Parathyroid adenoma (tissue), 2 donors: ENCODE measurements at regions not wholly inside any gene's neighbourhood (a gene's known extent, or its start where the extent isn't known, plus 50 kb on each side); places are given as distances from the start of the nearest gene placed in this dataset.
"Not testable (repeated sequence)": the region's sequence is repeated elsewhere in the genome, so short reads cannot be mapped to it uniquely, and the experiment has no call there.

Experiments
- H2AFZ ChIP-seq: fragments of 300-600 bp; sonication (generic); one replicate; pipeline ENCODE4 v1.7.0; 2017; ENCODE audit warnings: antibody characterized with exemption, mild to moderate bottlenecking
- H3K27ac ChIP-seq: fragments of 300-600 bp; sonication (generic); one replicate; pipeline ENCODE4 v1.7.0; 2017
- H3K27me3 ChIP-seq: fragments of 300-600 bp; sonication (generic); one replicate; pipeline ENCODE4 v1.7.0; 2017; ENCODE audit warnings: low read length; ENCODE audit not compliant: control insufficient read depth, insufficient read depth
- H3K36me3 ChIP-seq: fragments of 300-600 bp; sonication (generic); one replicate; pipeline ENCODE4 v1.7.0; 2017; ENCODE audit warnings: low read length; ENCODE audit not compliant: control insufficient read depth, insufficient read depth
- H3K4me1 ChIP-seq: fragments of 300-600 bp; sonication (generic); one replicate; pipeline ENCODE4 v1.7.0; 2017; ENCODE audit warnings: control low read depth
- H3K4me2 ChIP-seq: fragments of 300-600 bp; sonication (generic); one replicate; pipeline ENCODE4 v1.7.0; 2017; ENCODE audit warnings: low read length
- H3K4me3 ChIP-seq: fragments of 300-600 bp; sonication (generic); one replicate; pipeline ENCODE4 v1.7.0; 2017; ENCODE audit warnings: low read depth, low read length
- H3K79me2 ChIP-seq: fragments of 300-600 bp; sonication (generic); one replicate; pipeline ENCODE4 v1.7.0; 2017; ENCODE audit warnings: control low read depth
- H3K9ac ChIP-seq: fragments of 300-600 bp; sonication (generic); one replicate; pipeline ENCODE4 v1.7.0; 2017; ENCODE audit warnings: mild to moderate bottlenecking
- H3K9me3 ChIP-seq: fragments of 300-600 bp; sonication (generic); one replicate; pipeline ENCODE4 v1.7.0; 2017; ENCODE audit warnings: low read length; ENCODE audit not compliant: control insufficient read depth
- TF ChIP-seq, protein P1 (sequence below): fragments of 300-600 bp; sonication (generic); IDR thresholded peaks from one replicate; pipeline ENCODE4 v1.7.0; 2017; ENCODE audit warnings: antibody characterized with exemption, mild to moderate bottlenecking
- donor health status: primary hyperparathyroidism.

DNA sequence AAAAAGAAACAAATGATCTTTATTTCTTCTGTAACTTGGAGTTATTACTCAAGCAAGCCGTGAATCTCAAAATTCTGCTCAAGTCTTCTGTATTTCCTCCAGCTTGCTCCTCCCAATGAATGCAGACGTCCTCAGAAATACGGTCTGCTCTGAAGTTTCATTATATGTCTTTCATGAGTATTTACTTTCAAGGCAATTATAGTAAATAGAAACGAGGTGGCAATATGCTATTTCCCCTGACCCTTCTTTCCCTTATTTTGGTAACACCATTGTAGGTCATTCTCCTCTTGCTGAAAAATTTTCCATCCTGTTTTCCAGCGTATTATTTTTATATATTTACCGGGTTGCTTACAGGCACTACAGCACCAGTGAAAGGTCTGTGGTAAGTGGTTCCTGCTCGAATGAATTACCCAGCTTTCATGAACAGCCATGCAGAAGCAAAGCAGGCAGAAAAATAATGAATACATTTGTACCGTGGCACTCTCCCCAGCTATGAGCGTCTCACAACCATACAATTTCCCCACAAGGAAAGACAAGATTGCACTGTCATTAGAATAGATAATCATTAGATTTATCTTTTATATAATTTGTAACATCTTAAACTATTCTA, 350.9 kb upstream of the PKN2 start:
- H3K79me2 ChIP-seq = no peaks in the 10 kb centered on the region
- TF ChIP-seq, protein P1, sequence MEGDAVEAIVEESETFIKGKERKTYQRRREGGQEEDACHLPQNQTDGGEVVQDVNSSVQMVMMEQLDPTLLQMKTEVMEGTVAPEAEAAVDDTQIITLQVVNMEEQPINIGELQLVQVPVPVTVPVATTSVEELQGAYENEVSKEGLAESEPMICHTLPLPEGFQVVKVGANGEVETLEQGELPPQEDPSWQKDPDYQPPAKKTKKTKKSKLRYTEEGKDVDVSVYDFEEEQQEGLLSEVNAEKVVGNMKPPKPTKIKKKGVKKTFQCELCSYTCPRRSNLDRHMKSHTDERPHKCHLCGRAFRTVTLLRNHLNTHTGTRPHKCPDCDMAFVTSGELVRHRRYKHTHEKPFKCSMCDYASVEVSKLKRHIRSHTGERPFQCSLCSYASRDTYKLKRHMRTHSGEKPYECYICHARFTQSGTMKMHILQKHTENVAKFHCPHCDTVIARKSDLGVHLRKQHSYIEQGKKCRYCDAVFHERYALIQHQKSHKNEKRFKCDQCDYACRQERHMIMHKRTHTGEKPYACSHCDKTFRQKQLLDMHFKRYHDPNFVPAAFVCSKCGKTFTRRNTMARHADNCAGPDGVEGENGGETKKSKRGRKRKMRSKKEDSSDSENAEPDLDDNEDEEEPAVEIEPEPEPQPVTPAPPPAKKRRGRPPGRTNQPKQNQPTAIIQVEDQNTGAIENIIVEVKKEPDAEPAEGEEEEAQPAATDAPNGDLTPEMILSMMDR = no peak
- no peaks in the 10 kb centered on the region for H3K9me3 ChIP-seq
- no peaks in the 10 kb centered on the region for H3K36me3 ChIP-seq
- no peak overlapping the region for H2AFZ ChIP-seq
- H3K9ac ChIP-seq = no peak overlapping the region
- H3K27ac ChIP-seq = no peak overlapping the region
- no peaks in the 10 kb centered on the region for H3K27me3 ChIP-seq
- H3K4me1 ChIP-seq = no peaks in the 10 kb centered on the region
- H3K4me3 ChIP-seq = no peak overlapping the region
- H3K4me2 ChIP-seq = no peak overlapping the region

DNA sequence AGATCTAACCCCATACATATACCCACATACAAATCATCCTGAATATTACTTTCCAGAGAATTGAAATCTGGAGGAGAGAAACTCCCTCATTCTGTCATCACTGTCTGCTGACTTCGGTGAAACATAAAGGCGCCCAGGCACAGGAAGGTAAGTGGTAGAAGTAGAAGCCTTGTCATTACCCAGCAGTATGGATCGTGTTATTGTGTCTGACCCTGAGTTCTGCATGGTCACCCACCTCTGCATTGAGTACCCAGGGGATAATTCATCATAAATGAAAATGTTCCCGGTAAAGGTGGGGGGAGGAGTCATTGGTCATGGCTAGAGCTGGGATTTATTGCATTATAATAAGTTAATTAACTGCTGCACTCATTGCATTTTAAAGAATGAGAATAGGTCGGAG, 342.6 kb upstream of the PKN2 start:
- Histone ChIP-seq H3K4me1 (no peaks in the 10 kb centered on the region), H3K27me3 (no peaks in the 10 kb centered on the region)

DNA sequence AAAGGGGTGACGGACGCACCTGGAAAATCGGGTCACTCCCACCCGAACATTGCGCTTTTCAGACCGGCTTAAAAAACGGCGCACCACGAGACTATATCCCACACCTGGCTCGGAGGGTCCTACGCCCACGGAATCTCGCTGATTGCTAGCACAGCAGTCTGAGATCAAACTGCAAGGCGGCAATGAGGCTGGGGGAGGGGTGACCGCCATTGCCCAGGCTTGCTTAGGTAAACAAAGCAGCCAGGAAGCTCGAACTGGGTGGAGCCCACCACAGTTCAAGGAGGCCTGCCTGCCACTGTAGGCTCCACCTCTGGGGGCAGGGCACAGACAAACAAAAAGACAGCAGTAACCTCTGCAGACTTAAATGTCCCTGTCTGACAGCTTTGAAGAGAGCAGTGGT, 342.0 kb upstream of the PKN2 start:
- not testable (repeated sequence) for H3K4me3 ChIP-seq, H2AFZ ChIP-seq, H3K27ac ChIP-seq, H3K4me1 ChIP-seq, H3K79me2 ChIP-seq, H3K4me2 ChIP-seq, H3K36me3 ChIP-seq, H3K9ac ChIP-seq, H3K9me3 ChIP-seq, H3K27me3 ChIP-seq

More for the DNA sequence above, 342.6 kb upstream of the PKN2 start:
- Histone ChIP-seq H3K4me3 (no peak overlapping the region), H3K9ac (no peak overlapping the region), H2AFZ (no peak overlapping the region), H3K27ac (no peak overlapping the region), H3K9me3 (no peaks in the 10 kb centered on the region), H3K4me2 (no peak overlapping the region), H3K36me3 (no peaks in the 10 kb centered on the region), H3K79me2 (no peaks in the 10 kb centered on the region)
- TF ChIP-seq, protein P1 = no peak

DNA sequence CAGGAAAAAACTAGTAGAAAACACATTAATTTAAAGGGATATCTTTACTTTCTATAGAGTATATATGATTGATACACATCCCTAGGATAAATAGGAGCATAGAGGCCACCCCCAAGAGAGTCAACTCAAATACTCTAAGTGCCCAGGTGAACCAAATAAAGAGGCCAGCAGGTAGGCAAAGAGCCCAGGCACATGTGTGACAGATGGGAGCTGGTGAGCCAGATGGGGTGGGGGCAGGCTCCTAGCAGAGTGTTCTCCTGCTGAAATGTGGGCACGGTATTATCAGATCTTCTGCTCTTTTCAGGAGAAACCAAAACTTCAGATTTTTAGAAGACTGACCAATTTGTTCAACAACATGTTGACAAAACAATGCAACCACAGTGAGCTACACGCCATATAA, 333.4 kb upstream of the PKN2 start:
- Histone ChIP-seq H3K4me1 (no peaks in the 10 kb centered on the region), H3K27me3 (no peaks in the 10 kb centered on the region), H3K4me3 (no peak overlapping the region), H3K79me2 (no peaks in the 10 kb centered on the region), H3K9ac (no peak overlapping the region), H3K27ac (no peak overlapping the region), H3K4me2 (no peak overlapping the region), H2AFZ (no peak overlapping the region), H3K36me3 (no peaks in the 10 kb centered on the region), H3K9me3 (no peaks in the 10 kb centered on the region)
- TF ChIP-seq, protein P1 = no peak

DNA sequence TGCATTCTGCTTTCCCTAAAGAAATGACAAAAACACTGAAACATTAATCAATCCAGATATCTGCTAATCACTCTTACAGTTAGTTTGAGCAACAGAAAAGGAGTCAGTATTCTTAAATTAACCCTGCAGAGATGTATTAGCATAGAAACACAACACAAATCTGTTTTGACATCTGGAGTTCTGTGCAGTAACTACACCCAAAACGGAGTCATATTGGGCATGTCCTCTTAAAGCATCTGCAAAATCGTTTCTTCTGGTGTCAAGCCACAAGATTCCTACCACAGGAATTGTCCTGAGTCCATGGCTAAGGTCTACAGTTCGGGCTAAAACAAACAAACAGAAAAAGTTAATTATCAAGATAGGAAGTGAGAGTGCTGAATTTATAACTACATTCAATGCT, 332.1 kb upstream of the PKN2 start:
- no peaks in the 10 kb centered on the region for H3K36me3 ChIP-seq
- no peak overlapping the region for H3K27ac ChIP-seq
- no peaks in the 10 kb centered on the region for H3K4me1 ChIP-seq
- no peak overlapping the region for H3K9ac ChIP-seq
- H3K27me3 ChIP-seq = no peaks in the 10 kb centered on the region
- TF ChIP-seq, protein P1 = no peak
- H3K79me2 ChIP-seq = no peaks in the 10 kb centered on the region
- H3K4me2 ChIP-seq = no peak overlapping the region
- H3K4me3 ChIP-seq = no peak overlapping the region
- H2AFZ ChIP-seq = no peak overlapping the region
- no peaks in the 10 kb centered on the region for H3K9me3 ChIP-seq
